ENCODE measurements at regions not wholly inside any gene's neighbourhood (a gene's known extent, or its start where the extent isn't known, plus 50 kb on each side); places are given as distances from the start of the nearest gene placed in this dataset.

DNA sequence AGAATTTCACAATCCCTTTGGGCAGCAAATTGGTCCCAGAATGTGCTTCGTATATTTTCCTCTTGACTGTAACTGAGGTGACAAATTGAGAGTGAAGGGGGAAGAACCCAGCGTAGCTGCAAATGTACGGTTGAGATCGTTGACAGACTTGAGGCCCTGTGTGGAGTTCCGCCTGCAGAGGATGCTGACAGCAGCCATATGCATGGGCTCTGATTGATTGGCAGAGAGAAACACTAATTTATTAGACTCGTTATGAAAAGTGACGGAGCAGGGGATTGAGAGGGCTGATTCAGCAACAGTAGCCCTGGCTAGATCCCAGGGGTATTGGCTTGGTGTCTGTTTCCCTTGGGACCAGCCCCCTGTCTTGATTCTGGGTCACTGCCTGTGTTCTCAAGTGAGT, 930.1 kb upstream of the EEF2KMT start:
- DNase-seq = no peak

DNA sequence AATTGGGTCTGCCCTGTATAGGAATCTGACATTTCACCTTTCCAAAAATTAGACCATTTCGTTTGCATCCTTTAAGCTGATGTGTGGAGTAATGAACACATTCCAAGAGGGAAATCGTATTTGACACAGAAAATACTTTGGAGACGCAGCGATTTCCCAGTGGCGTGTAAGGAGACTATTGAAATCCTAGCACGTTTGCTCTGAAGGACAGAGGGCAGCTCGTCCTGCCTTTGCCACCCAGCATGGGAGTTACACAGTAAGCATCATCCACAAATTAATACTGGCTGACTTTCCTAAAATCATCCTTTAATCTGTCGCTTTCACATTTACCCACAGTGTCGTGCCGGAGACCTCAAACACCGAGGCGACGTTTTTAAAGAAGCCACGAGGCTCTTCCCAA, 925.9 kb upstream of the EEF2KMT start:
- DNase-seq = no peak

DNA sequence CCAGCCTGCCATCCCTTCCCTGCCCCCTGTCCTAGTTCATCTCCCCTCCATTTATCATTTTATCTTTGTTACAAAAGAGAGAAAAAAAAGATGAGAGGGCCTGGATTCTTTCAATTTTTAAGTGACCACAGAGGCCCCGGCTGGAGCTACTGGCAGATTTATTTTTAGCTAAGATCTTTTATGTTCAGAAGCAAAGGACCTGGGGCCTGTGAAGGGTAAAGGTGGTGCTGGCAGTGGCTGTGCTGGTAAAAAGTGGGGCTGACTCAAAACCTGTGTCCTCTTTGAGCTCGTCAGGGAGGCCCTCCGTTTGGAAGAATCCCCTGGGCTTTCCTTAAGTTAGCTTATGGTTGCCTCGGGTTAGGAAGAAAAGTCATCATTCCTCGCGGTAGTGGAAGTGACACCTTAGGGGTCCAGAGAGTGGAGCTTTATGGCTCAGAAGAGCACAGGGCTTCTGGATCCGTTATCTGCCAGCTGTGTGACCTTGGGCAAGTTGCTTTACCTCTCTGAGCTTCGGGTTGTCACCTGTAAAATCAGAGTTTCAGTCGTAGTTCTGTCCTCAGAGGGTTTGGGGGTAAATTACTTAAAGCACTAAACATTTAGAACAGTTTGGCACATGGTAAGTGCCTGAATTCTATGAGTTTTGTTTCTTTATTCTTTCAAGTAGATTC, 923.8 kb upstream of the EEF2KMT start:
- no peak for DNase-seq

DNA sequence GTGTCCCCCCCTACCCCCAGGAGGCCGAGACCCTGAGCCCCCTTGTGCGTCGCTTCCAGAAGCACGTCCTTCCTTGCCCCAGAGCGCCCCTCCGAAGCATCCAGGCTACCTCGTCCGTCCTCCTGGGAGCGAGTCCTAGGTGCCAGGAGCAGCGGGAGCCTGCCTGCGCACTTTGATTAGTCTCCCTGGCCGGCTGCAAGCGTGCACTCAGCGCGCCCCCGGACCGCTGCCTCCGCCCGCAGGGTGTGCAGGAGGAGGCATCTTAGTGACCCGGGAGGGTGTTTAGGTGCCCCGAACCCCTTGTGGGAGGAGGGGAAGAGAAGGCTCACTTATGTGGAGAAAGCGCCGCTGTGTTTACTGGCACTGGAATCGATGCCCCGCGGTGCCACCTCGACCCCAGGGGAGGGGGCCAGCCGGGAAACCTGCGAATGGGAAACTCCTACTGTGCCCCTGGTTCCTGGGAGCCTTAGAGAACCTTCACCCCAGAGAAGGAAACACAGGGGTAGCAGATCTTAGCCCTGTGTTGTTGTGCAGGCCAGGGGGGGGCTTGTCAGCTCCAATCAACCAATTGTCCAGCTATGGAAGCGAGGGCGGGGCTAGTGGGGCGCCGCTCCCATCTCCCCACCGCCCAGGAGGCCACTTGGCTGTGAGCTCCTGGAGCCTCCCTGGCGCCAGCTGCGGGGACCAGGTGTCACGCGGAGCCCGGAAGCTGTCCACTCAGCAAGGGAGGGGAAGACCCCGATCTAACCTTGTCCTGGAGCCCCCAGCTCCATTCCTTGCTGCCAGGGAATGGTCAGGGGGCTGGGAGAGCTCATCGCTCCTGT, 922.8 kb upstream of the EEF2KMT start:
- DNase-seq = no peak

DNA sequence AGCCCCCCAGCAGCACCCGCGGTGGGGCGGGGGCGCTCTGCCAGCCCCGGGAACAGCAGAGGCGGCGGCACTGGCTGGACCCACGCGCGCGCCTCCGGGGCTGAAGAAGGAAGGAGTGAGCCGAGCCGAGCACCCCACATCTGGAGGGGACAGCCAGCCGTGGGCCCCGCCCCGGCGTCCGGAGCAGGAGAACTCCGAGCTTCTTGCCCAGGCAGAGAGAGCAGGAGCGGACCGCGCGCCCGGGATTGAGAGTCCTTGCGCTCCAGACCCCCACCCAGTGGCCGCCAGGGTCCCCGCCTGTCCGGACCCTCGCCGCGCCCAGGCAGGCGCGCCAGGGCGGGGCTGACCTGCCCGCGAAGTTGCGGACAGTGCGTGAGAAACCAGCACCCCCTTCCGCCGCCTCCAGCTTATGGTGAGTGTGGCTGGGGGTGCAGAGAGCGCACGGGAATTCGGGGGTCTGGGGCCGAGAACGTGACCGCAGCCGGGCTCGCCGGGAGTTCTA, 921.9 kb upstream of the EEF2KMT start:
- no peak for DNase-seq

DNA sequence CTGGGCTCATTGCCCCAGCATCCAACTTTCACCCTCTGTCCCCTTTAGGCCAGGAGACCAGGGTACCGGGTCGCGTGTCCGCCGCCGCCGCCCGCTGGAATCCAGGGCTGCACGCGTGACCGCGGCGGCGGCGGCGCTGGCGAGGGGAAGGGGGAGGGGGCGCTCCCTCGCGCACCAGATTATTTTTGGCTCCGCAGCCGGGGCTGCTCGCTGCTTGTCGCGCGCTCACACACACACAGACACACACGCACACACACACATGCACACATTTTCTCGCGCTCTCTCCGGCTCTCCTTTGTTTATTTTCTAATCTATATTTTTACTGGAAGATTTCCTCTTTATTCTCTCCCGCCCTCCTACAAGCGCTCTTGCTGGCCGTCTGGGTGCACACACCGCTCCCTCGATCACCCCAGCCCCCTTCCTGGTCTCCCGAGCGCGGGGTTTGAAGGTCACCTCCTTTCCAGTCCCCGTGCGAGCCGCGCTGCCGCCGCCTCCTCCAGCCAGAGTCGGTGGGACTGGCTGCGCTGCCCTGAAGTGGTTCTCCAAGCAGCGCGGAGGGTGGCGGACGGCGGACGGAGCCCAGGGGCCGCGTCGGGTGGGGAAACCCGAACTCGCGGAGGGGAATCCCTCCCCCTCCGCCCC, 921.4 kb upstream of the EEF2KMT start:
- DNase-seq = no peak

DNA sequence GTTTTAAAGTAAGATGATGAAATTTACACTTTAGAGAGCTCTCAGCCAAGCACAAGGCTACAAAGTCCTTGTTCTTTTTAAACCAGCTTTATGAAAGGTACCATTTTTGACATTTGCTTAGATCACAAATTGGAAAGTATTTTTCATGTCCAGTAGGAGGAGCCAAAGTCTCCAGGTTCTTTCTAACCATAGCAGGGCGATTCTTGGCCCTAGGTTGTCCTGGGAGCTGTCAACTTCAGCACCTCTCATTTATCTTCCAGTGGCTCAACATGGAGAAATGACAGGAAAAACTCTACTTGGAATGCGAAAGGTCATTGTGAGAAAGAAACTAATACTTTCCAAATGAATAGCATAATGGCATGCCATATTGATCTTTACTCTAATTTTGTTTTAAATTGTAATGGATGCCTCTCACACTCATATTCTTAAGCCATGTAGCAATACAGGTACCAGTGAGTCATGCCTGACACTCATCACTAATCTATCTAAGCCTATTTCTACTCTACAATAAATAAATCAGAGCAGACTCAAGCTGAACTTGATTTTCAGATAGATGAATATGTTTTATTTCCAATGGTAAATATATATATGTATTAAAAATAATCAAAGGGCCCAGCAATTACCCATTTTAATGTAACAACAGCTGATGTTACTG, 919.1 kb upstream of the EEF2KMT start:
- DNase-seq = no peak

DNA sequence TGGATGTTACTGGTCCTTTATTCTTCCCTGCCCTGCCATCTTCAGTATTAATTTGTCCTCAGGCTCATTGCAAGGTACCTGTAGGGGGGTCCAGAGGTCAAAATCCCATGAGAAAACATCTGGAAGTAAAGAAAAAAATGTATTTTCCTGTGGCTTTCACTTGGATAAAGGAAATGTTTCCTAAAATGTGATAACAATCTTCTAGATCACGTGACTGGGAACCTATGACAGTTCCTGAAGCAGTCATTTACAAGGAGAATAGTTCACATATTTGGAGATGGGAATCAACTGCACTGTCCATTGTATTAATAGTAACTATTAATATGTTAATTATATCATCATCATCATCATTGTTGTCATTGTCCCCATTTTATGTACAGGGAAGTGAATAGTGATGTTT, 915.1 kb upstream of the EEF2KMT start:
- no peak for DNase-seq

DNA sequence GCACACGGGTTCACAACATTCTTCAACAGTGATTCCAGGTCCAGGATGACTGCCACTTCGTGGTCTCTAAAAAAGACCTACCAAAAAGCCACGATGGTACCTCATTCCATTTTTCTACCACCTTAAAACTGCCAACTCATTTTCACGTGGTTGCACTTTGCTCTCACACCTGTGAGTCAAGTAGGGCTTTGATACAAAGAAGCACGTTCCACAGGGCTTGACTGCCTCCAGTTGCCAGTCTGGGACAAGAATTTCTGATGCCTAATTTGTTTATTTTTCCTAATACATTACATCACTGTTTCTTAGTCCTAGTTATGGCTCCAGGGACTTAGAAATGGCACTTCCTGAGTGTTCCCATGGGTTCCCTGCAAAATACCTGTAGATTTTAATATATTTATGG, 911.6 kb upstream of the EEF2KMT start:
- no peak for DNase-seq

DNA sequence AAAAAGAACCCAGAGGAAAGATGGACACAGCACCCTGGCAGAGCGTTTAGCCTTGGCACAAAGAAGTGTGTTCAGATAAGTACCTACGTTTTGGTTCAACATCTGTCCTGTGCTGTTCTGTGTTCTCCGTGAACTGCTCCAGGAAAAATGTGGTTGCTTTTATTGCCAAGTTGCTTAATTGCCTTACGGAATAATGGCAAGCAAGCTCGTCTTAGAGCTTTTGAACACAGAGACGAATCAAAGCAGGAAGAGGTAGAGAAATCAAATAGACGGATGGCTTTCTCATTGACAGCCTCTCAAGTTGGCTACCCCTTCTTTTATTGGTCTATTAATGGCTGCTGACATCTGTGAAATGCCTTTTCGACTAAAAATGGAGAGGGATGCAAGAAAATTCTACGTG, 911.1 kb upstream of the EEF2KMT start:
- DNase-seq = no peak

DNA sequence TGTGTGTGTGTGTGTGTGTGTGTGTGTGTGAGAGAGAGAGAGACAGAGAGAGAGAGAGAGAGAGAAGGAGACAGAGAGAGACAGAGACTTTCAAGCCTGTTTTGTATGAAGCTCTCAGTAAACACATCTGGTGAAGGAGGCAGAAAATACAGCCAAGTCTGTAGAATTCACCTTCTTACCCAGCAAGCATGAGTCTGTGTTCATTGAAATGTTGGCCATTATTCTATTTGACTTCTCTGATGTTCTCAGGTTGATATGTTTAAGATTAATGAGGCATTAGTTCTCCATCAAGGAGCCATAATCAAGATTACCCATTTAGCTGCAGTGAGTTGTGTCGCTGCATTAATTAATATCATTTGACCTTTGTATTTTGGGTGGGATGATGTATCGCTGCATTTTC, 895.8 kb upstream of the EEF2KMT start:
- DNase-seq = no peak

DNA sequence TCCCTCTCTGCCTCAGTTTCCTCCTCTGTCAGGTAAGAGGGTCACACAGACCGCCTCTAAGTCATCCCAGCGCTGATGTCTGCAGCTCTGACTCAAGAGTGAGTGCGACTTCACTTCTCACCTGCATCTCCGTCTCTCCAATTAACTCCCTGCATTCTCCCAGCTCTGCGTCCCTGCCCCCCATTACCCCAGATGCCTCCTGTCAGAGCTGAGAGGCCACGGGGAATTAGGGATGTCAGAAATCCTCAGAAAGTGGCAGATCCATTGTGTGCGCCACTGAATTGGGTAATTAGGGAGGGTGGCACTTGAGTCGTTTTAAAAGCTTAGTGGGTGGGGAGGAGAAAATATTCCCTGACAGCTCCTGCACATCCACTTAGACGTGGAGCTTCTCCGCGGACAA, 885.4 kb upstream of the EEF2KMT start:
- no peak for DNase-seq

DNA sequence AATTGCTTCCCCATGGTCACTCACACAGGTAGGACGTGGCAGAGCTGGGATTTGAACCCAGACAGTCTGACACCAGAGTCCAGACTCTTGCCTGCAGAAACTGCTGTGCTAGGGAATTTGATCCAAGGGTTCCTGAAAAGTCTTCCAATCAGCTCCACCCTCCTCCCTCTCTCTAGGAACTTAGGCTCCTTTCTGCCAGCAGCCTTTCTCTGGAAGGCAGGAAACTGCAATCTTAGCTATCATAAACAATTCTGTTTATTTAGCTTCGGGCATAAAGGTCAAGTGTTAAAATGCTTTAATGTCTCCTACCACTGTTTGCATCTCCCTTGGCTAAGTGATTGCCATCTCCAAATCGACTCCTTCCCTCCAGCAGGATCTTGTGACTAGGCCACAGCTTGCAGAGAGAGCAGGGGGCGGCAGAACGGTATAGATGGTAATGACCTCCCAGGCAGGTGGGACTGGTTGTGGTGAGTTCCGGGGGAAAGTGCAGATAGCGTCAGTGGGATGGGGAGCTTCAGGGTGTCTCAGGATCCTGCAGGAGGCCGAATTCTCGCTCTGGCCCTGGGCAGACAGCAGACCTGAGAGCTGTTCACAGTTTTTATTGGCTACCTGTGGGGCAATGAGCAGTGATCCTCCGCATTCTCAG, 882.4 kb upstream of the EEF2KMT start:
- DNase-seq = no peak

DNA sequence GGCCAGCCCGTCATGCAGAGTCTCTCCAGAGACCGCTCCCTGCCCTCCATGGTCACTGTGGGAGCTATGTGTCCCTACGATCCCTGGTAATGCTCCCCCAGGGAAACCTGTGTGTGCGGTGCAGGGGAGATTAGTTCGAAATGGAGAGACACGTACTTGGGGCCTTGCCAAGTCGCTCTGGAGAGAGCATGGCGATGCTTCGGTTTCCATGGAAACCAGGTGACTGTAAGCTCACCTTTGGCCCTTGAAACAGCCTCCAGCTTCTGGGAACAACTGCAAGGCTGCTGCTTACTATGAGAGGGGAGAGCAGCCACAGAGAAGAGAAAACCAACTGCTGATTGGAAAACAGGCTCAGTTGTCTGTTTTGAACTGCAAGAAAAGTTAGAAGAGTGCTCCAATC, 879.7 kb upstream of the EEF2KMT start:
- no peak for DNase-seq

DNA sequence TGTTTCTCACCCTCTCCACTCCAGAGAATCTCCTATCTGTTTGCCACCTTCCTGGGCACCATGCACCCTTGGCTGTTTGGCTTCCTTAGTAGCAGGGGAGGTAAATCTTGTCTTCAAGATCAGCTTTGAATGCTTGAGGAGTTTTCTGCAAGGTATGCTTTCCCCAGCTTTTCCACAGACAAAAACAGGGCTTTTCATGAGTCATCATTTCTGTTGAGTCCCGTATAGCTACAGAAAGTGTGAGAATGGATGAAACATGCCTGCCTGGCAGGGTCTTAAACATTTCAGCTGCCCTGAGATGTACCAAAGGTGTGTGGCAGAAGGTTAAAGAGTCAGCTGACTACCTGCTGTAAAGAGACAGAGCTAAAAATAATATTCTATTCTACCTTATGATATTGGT, 875.2 kb upstream of the EEF2KMT start:
- no peak for DNase-seq

DNA sequence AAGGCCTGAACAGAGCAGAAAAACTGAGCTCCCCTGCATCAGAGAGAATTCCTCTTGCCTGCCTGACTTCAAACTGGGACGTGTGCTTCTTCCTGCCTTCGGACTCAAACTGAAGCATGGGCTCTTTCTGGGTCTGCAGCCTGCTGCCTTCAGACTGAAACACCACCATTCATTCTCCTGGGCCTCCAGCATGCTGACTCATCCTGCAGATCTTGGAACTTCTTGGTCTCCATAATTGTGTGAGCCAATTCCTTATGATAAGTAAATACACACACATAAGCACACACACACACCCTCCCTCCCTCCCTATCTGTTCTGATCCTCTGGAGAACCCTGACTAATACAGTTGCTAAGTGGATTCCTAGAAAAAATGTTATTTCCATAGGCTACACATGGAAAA, 874.3 kb upstream of the EEF2KMT start:
- no peak for DNase-seq

DNA sequence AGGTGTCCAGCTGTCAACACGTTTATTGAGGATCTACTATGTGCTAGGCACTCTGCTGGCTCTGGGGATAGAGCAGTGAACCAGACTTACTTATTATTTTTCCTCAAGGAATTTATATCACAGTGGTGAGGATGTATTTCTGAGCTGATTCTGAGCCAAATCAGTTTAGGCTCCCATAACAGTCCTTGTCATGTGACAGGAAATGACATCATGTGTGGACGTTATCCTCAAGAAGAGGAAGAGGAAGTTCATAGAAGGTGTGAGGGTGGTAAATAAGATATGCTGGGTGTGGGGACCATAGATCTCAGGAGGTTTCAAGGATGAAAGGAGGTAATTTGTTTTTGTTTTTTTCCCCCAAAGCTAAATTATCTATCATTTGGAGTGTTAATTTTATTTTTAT, 873.5 kb upstream of the EEF2KMT start:
- DNase-seq = no peak

DNA sequence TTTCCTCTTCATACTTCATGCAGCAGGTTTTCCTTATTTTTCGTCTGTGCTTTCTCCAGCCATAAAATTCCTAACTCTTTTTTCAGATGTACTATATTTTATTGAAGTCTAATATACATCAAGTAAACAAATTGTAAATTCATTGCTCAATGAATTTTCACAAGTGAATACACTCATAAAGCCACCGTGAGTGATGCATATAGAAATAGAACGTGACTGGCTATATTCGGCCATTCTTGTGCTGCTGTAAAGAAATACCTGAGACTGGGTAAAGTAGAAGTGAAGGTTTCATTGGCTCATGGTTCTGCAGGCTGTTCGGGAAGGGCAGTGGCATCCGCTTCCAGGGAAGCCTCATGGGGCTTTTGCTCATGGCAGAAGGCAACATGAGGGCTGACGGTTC, 868.4 kb upstream of the EEF2KMT start:
- DNase-seq = no peak

DNA sequence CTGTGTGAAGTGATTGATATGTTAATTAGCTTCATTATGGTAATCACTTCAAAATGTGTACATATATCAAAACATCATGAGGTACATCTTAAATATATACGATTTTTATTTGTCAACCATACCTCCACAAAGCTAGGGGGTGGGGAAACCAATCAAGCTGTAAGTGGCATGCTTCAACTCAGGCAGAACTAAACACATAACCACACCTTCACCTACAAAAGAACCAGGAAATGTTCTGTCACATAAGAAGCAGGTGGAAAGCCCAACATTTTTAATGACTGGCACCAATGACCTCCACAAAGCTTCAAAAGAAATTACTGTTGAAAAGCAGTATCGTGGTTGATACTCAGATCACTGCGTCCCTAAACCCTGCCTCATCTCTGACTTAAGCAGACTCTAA, 867.7 kb upstream of the EEF2KMT start:
- no peak for DNase-seq

DNA sequence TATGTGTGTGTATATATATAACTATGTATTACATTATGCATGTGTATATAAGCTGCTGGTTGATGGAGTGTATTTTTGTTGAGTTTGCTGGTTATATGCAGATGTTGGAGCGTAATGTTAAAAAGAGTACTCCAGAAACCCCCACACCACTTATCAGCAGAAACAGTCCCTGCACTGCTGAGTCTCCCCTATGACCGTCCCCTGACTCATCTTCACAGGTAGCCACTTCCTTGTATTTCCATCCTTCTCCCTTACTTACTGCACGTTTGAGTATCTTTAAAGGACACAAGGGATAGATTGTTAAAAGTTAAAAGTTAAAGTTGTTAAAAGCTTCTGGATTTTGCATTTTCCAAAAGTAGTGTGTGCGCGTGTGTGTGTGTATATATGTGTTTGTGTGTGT, 853.9 kb upstream of the EEF2KMT start:
- DNase-seq = no peak

DNA sequence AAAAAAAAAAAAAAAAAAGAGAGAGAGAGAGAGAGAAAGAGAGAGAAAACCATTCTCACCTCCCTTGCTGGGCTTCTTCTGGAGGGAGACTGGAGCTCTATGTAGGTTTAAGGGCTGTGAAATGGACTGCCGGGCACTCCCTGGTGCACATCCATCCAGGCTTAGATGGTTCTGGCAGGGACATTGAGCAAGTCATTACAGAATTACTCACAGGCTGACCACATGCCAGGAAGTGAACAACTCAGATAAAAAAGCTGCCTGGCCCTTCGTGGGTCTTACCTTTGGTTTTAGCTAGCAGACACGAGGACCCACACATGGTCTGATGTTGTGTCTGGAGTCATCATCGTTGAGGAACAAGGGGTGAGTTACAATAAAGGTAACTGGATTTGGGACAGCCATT, 847.4 kb upstream of the EEF2KMT start:
- no peak for DNase-seq

DNA sequence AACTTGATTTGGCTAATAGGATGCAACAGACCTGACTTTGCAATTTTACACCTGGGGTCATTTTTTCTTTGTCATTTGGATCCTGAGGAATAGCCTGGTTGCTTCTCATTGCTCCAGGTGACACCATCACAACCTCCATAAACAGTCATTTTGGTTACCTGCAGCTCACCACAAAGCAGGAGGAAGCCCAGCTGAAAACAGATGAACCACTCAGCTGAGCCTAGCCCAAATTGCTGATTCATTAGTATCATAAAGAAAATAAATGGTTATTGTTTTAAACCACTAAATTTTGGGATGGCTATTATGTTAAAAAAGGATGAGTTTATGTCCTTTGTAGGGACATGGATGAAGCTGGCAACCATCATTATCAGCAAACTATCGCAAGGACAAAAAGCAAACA, 841.0 kb upstream of the EEF2KMT start:
- no peak for DNase-seq

DNA sequence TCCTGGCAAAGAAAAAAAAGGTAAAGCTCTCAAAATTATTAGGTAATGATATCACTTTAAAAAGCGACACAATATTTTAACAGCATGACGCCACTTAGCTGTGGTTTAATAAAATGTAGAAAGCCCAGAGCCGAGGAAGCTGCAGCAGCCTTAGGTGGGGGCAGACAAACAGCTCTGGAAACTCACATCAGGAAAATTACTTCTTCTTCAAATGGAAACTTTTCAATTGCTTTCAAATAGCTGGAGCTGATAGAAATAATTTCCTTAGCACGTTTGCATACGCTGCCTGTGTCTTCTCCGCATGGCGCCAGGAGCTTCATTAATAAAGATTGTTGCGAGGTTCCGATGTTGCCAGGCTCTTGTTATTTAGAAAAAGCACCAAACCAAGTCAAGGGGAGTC, 835.3 kb upstream of the EEF2KMT start:
- DNase-seq = no peak

All from midbrain (tissue), 1 donor.